Right ventricle myocardium inferior (tissue), 1 donor: ENCODE measurements at regions not wholly inside any gene's neighbourhood (a gene's known extent, or its start where the extent isn't known, plus 50 kb on each side); places are given as distances from the start of the nearest gene placed in this dataset.

Experiments used
- ATAC-seq: fragments of 200-7000 bp; cut with Tn5 transposase; one replicate; pipeline ENCODE4 v1.9.1; 2020; ENCODE audit warnings: mild to moderate bottlenecking, moderate library complexity
- DNase-seq: peaks from one replicate; pipeline ENCODE4 v3.0.0; 2021; ENCODE audit errors: missing footprints
- intact Hi-C: fragments of 100-400 bp; cut with DNase I; formaldehyde crosslinking; loops from one replicate; pipeline ENCODE4 v1.11.0; 2022
- donor health status: DM: no; HTN: yes; CAD: no; lungs with severe emphysema.

- DNase-seq (no peak), ATAC-seq (peak; percentile 95)
- intact Hi-C loops = no loop called here
Measured at GRCh38 chr20:40110311-40110831, 578.7 kb downstream of the MAFB start.

DNA sequence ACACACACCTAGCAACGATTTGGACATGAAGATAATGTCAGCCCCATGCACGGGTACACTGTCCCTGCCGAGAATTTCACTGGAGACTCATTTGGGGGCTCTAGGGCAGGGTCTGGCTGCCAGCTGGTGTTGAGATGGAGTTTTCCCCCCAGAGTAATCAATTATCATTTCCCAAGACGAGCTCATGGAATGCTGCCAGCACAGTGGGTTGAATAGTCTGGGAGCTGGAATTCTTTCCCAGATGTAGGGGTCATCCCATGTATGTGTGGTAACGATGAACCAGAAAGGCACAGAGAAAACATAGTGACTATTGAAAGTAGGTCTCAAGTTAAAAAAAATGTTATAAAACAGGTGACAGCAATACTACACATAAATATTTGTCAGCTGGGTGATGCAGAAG, 579.9 kb downstream of the MAFB start:
- ATAC-seq = no peak
- intact Hi-C loops = no loop called here
- DNase-seq = no peak

DNA sequence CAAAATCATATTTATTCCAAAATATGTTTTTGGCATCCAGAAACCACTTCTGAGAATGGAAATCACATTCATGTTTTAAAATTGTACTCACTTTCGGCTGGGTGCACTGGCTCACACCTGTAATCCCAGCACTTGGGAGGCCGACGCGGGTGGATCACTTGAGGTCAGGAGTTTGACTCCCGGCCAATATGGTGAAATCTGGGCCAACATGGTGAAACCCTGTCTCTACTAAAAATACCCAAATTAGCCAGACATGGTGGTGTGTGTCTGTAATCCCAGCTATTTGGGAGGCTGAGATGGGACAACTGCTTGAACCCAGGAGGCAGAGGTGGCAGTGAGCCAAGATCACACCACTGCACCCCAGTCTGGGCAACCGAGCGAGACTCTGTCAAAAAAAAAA, 580.7 kb downstream of the MAFB start:
- intact Hi-C loops = no loop called here
- DNase-seq (no peak), ATAC-seq (no peak)

DNA sequence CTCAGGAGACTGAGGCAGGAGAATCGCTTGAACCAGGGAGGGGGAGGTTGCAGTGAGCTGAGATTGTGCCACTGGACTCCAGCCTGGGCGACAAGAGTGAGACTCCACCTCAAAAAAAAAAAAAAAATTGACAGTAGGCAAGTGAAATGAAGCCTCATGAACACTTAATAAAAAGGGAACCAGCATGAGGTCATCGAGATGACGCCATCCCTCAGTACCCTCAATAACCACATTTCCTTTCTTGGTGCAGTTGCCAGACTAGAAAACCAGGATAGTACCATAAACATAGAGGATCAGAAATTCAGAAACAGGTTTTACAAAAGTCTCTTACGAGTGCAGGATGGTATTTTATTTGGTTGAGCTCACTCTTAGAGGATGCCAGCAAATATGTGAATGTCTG, 584.1 kb downstream of the MAFB start:
- DNase-seq (no peak), ATAC-seq (no peak)
- intact Hi-C loops = no loop called here

- intact Hi-C loops = no loop called here
- DNase-seq (no peak), ATAC-seq (no peak)
Measured at GRCh38 chr20:40103420-40103819, 585.6 kb downstream of the MAFB start.

GRCh38 chr20:40101560-40101959, 587.5 kb downstream of the MAFB start:
- intact Hi-C loops = no loop called here
- DNase-seq (no peak), ATAC-seq (no peak)

DNA sequence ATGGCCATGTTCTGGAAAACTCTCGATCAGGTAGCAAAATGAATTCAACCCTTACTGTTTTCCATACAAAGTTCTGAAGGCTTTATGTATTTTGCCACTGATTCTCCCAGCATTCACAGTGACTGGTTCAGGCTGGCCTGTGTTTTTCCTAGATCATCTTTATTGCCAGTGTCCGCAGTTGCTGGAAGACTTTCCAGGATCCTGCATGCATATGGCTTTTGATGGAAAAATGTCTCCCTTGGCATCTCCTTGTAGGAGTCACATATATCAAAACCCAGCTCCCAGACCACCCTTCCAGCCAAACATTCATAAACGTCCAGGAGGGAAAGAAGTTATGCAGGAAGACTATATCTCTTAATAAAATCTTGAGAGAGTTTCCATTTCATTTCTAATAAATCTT, 588.8 kb downstream of the MAFB start:
- ATAC-seq (no peak), DNase-seq (no peak)
- intact Hi-C loops = no loop called here

DNA sequence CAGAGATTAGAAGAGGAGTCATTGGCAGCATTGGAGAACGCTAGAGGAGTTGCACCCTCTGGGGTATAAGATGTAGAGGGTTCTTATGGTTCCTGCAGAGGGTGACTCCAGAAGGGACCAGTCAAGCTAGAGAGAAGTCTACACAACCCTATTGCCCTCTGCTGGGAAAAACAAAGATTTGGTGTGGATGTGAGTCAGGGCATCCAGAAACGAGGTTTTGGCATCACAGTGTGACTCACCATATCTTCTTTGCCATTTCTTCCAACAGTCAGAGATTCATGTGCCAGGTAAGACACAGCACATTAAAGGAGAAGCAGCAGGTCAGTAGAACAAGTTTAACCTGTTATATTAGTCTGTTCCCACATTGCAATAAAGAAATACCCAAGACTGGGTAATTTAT, 598.8 kb downstream of the MAFB start:
- DNase-seq (no peak), ATAC-seq (no peak)
- intact Hi-C loops = no loop called here

DNA sequence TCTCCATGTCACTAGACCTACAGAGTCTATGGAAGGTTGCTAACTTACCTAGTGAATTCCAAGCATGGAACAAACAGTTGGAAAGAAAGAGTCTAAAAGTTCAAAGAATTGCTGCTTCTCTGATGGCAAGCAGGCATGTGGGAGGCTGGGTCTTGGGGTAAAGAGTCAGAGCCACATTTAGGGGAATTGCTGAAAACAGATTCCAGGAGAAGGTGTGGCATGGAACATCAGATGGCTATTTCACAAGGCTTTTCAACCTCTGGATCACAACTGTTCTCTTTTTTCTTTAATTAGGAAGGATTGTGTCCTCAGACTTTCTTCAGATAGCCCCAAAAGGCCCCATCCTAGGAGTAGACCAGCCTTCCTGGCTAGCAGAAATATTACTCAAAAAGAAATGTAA, 601.5 kb downstream of the MAFB start:
- ATAC-seq = no peak
- intact Hi-C loops = no loop called here
- no peak for DNase-seq

- intact Hi-C loops = no loop called here
- ATAC-seq (no peak), DNase-seq (no peak)
Measured at GRCh38 chr20:40085513-40085912, 603.5 kb downstream of the MAFB start.

- intact Hi-C loops = no loop called here
- DNase-seq = no peak
- ATAC-seq = no peak
Measured at GRCh38 chr20:40082436-40082835, 606.6 kb downstream of the MAFB start.

GRCh38 chr20:40081653-40082052, 607.4 kb downstream of the MAFB start:
- DNase-seq (no peak), ATAC-seq (no peak)
- intact Hi-C loops = no loop called here

DNA sequence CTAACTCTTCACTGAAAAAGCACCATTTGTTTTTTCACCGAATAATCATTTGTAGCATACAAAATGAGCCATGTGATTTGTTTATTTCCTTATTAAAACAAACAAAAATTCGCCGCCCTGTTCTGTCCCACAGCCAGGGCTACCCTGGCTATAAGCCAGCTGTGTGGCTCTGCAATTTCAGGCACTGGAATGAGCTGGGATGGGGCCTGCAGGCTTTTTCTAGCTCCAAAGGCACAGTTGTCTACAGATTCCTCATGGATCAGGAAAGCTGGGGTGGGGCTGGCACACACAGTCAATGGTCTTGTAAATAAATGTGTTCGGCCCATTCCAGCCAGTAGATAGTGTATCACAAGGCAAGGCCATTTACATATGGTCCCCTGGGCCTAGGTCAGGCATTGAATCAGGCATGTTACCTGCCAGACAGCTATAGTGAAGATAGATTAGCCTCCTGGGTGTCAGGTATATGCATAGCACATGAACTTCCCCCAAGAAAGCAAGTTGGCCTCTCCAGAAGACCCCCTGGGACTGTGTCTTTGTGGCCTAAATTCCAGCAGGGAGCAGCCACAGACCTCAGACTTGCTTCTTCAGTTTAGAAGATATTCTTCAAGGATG, 608.9 kb downstream of the MAFB start:
- DNase-seq = no peak
- ATAC-seq = no peak
- intact Hi-C loops = no loop called here

DNA sequence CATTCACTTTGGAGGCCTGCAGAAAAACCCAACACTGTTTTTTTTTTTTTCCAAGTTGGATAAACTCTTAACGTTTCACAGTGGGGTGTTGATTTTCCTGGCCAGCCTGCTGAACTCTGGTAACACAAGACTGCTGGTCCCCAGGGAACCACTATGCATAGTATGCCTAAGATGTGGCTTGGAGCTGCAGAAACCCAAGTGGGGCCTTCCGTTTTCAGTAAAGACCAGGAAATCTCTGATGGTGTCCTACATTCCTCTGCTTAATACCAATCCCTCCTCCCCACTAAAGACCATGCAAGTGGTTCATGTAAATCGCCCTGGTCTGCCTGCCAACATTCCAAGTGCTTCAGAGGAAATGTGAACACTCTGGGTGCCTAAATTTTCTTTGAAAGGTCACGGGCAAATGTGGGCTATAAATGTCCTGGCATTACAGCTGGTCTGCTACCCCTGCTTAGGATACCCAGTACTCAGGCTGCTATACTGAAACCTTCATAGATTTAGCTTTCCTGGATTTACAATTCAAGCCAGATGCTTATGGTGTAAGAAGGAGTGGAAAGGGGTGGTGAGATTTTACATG, 615.4 kb downstream of the MAFB start:
- DNase-seq (no peak), ATAC-seq (peak; percentile 16)
- intact Hi-C loops = no loop called here

GRCh38 chr20:40072907-40073306, 616.1 kb downstream of the MAFB start:
- DNase-seq (no peak), ATAC-seq (no peak)
- intact Hi-C loops = no loop called here

- DNase-seq = no peak
- ATAC-seq = no peak
- intact Hi-C loops = no loop called here
Measured at GRCh38 chr20:40056171-40056570, 632.9 kb downstream of the MAFB start.

- ATAC-seq (no peak), DNase-seq (no peak)
- intact Hi-C loops = no loop called here
Measured at GRCh38 chr20:40055711-40056110, 633.3 kb downstream of the MAFB start.

GRCh38 chr20:40054311-40054710, 634.7 kb downstream of the MAFB start:
- ATAC-seq (no peak), DNase-seq (no peak)
- intact Hi-C loops = no loop called here

- intact Hi-C loops = no loop called here
- DNase-seq (no peak), ATAC-seq (no peak)
Measured at GRCh38 chr20:40050596-40050995, 638.4 kb downstream of the MAFB start.

DNA sequence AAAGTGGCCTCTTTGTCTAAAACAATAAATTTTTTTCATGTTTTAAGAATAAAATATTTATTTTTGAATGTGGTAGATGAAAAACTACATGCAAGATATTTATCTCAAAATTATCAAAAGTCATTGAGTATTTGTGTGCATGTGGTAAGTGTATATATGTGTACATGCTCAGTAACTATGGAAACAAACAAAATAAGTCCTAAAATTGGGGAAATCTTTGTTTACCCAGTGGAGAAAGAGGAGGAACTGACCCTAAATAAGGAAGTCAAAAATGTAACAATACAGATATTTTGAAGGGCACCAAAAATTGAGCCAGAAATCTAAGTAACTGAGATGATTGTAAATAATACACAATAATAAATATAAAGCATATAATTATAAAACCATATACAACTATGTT, 639.2 kb downstream of the MAFB start:
- intact Hi-C loops = no loop called here
- DNase-seq (no peak), ATAC-seq (no peak)

DNA sequence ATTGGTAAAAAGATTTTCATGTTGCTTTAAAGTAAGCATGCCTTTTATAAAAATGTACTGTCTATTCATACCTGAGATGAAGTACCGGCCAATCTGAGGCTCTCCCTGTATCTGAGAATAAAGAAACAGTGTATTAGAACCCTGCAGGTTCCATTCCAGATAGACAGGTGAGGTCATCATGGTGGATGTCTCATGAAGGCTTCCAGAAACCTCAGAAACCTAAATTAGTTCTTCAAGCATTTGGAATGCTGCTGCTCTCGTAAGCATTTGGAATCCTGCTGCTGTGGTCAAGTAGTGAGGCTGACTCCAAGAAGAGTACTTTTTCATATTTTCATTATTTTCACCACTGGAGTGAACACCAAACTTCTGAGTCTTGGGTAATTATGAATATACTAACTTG, 642.3 kb downstream of the MAFB start:
- intact Hi-C loops = no loop called here
- DNase-seq = no peak
- no peak for ATAC-seq
